ENCODE measurements at regions not wholly inside any gene's neighbourhood (a gene's known extent, or its start where the extent isn't known, plus 50 kb on each side); places are given as distances from the start of the nearest gene placed in this dataset.
"Not testable (repeated sequence)": the region's sequence is repeated elsewhere in the genome, so short reads cannot be mapped to it uniquely, and the experiment has no call there.

- DNase-seq (ENCODE audit: insufficient read length, low spot score), result no peak
- FAIRE-seq, result no peak
- TF ChIP-seq SPI1 (IDR thresholded peaks at IDR 0.05; ENCODE audit: low read depth, low read length), result no peak
- TF ChIP-seq POLR2AphosphoS5 (IDR thresholded peaks at IDR 0.05; ENCODE audit: low read depth, low read length), result no peak
- no peak for TF ChIP-seq POLR2A (IDR thresholded peaks at IDR 0.05; ENCODE audit: low read depth, low read length)
Observed at GRCh38 chr17:5962371-5962770, 107.8 kb upstream of the WSCD1 start.

- FAIRE-seq (no peak), DNase-seq (ENCODE audit: insufficient read length, low spot score) (no peak)
- TF ChIP-seq TAF1 (IDR thresholded peaks at IDR 0.05; ENCODE audit: low read depth, low read length), result no peak
- no peak for TF ChIP-seq PAX5 (IDR thresholded peaks at IDR 0.05; ENCODE audit: insufficient read depth, low read length, severe bottlenecking)
- no peak for TF ChIP-seq POLR2A (IDR thresholded peaks at IDR 0.05; ENCODE audit: low read depth, low read length)
- TF ChIP-seq SPI1 (IDR thresholded peaks at IDR 0.05; ENCODE audit: low read depth, low read length), result no peak
- TF ChIP-seq POLR2AphosphoS5 (IDR thresholded peaks at IDR 0.05; ENCODE audit: low read depth, low read length), result no peak
- TF ChIP-seq POU2F2 (IDR thresholded peaks at IDR 0.05; ENCODE audit: low read depth, low read length), result no peak
Observed at GRCh38 chr17:5971969-5972368, 98.2 kb upstream of the WSCD1 start.

DNA sequence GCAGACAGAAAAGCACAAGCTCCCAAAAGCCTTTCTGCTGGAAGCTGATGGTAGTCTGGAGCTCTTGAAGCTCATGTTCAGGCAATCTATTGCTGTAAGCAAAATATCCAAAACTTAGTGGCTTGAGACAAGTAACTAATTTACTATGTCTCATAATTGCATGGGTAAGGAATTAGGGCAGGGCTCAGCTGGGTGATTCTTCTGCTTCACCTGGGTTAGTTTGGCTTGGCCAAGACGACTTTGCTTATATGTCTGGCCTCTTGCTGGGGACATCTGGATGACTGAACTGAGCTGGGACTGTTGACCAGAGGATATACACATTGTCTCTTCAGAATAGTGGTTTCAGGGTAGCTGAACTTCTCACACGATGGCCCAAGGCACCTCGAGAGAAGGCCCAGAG is 96.8 kb upstream of the WSCD1 start:
- no peak for TF ChIP-seq POLR2AphosphoS5 (IDR thresholded peaks at IDR 0.05; ENCODE audit: low read depth, low read length)
- TF ChIP-seq POU2F2 (IDR thresholded peaks at IDR 0.05; ENCODE audit: low read depth, low read length), result no peak
- TF ChIP-seq SPI1 (IDR thresholded peaks at IDR 0.05; ENCODE audit: low read depth, low read length), result no peak
- no peak for TF ChIP-seq PAX5 (IDR thresholded peaks at IDR 0.05; ENCODE audit: insufficient read depth, low read length, severe bottlenecking)
- no peak for TF ChIP-seq TAF1 (IDR thresholded peaks at IDR 0.05; ENCODE audit: low read depth, low read length)
- no peak for TF ChIP-seq POLR2A (IDR thresholded peaks at IDR 0.05; ENCODE audit: low read depth, low read length)
- DNase-seq (ENCODE audit: insufficient read length, low spot score) (no peak), FAIRE-seq (no peak)

DNA sequence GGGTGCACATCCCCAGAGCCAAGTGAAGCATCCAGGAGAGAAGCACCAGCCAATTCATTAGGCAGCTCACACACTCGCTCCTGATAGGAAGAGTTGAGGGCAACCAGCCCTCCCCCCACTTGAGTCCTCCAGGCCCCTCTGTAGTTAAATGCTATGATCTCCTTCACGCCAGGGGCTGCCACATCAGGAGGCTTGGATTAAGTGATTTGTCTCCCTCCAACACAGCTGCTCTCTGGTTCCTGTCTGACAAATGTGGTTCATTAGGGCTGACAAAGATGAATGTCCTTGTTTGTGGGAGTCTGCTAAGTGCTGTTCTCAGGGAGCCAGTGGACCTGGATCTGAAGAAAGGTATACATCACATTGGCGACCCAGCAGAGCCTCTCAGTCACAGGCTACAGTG is 94.5 kb upstream of the WSCD1 start:
- DNase-seq (ENCODE audit: insufficient read length, low spot score) (no peak), FAIRE-seq (no peak)
- TF ChIP-seq POLR2A (IDR thresholded peaks at IDR 0.05; ENCODE audit: low read depth, low read length) (no peak), PAX5 (IDR thresholded peaks at IDR 0.05; ENCODE audit: insufficient read depth, low read length, severe bottlenecking) (no peak), SPI1 (IDR thresholded peaks at IDR 0.05; ENCODE audit: low read depth, low read length) (no peak), POLR2AphosphoS5 (IDR thresholded peaks at IDR 0.05; ENCODE audit: low read depth, low read length) (no peak), POU2F2 (IDR thresholded peaks at IDR 0.05; ENCODE audit: low read depth, low read length) (no peak), TAF1 (IDR thresholded peaks at IDR 0.05; ENCODE audit: low read depth, low read length) (no peak)

GRCh38 chr17:5976251-5976650 is 93.9 kb upstream of the WSCD1 start:
- DNase-seq (ENCODE audit: insufficient read length, low spot score) (no peak), FAIRE-seq (no peak)

GRCh38 chr17:5978496-5978895 is 91.7 kb upstream of the WSCD1 start:
- no peak for TF ChIP-seq TAF1 (IDR thresholded peaks at IDR 0.05; ENCODE audit: low read depth, low read length)
- TF ChIP-seq POU2F2 (IDR thresholded peaks at IDR 0.05; ENCODE audit: low read depth, low read length), result no peak
- TF ChIP-seq PAX5 (IDR thresholded peaks at IDR 0.05; ENCODE audit: insufficient read depth, low read length, severe bottlenecking), result no peak
- TF ChIP-seq POLR2AphosphoS5 (IDR thresholded peaks at IDR 0.05; ENCODE audit: low read depth, low read length), result no peak
- no peak for TF ChIP-seq POLR2A (IDR thresholded peaks at IDR 0.05; ENCODE audit: low read depth, low read length)
- DNase-seq (ENCODE audit: insufficient read length, low spot score) (no peak), FAIRE-seq (no peak)

More at GRCh38 chr17:5976251-5976650, 93.9 kb upstream of the WSCD1 start:
- TF ChIP-seq SPI1 (IDR thresholded peaks at IDR 0.05; ENCODE audit: low read depth, low read length) (no peak), TAF1 (IDR thresholded peaks at IDR 0.05; ENCODE audit: low read depth, low read length) (no peak), POLR2A (IDR thresholded peaks at IDR 0.05; ENCODE audit: low read depth, low read length) (no peak), POU2F2 (IDR thresholded peaks at IDR 0.05; ENCODE audit: low read depth, low read length) (no peak), POLR2AphosphoS5 (IDR thresholded peaks at IDR 0.05; ENCODE audit: low read depth, low read length) (no peak), PAX5 (IDR thresholded peaks at IDR 0.05; ENCODE audit: insufficient read depth, low read length, severe bottlenecking) (no peak)

DNA sequence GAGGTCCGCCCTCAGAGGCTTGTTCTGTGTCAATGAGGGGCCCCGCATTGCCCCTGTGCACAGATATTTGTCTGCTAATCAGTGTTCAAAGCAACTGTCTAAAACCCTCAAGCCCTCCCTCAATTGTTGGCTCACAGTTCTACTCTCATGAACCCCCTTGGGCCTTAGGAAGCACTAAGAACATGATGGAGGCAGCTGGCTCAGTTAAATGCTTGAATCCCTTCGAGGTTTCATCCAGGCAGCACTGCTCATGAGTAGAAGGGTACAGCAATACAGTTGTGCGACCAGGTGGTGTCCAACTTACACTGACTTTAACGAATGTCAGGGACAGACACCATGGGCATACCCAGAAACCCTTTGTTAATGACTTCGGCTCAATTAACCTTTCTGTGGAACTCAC is 89.2 kb upstream of the WSCD1 start:
- no peak for TF ChIP-seq TAF1 (IDR thresholded peaks at IDR 0.05; ENCODE audit: low read depth, low read length)
- TF ChIP-seq POLR2A (IDR thresholded peaks at IDR 0.05; ENCODE audit: low read depth, low read length), result no peak
- no peak for TF ChIP-seq POU2F2 (IDR thresholded peaks at IDR 0.05; ENCODE audit: low read depth, low read length)
- TF ChIP-seq PAX5 (IDR thresholded peaks at IDR 0.05; ENCODE audit: insufficient read depth, low read length, severe bottlenecking), result no peak
- TF ChIP-seq SPI1 (IDR thresholded peaks at IDR 0.05; ENCODE audit: low read depth, low read length), result no peak
- no peak for TF ChIP-seq POLR2AphosphoS5 (IDR thresholded peaks at IDR 0.05; ENCODE audit: low read depth, low read length)
- DNase-seq (ENCODE audit: insufficient read length, low spot score), result no peak
- FAIRE-seq, result no peak

- FAIRE-seq (no peak), DNase-seq (ENCODE audit: insufficient read length, low spot score) (no peak)
- TF ChIP-seq POU2F2 (IDR thresholded peaks at IDR 0.05; ENCODE audit: low read depth, low read length), result no peak
- no peak for TF ChIP-seq TAF1 (IDR thresholded peaks at IDR 0.05; ENCODE audit: low read depth, low read length)
- TF ChIP-seq PAX5 (IDR thresholded peaks at IDR 0.05; ENCODE audit: insufficient read depth, low read length, severe bottlenecking), result no peak
- TF ChIP-seq POLR2A (IDR thresholded peaks at IDR 0.05; ENCODE audit: low read depth, low read length), result no peak
- TF ChIP-seq SPI1 (IDR thresholded peaks at IDR 0.05; ENCODE audit: low read depth, low read length), result no peak
Observed at GRCh38 chr17:5986644-5987043, 83.5 kb upstream of the WSCD1 start.

- FAIRE-seq (no peak), DNase-seq (ENCODE audit: insufficient read length, low spot score) (no peak)
- TF ChIP-seq POLR2AphosphoS5 (IDR thresholded peaks at IDR 0.05; ENCODE audit: low read depth, low read length) (no peak), POLR2A (IDR thresholded peaks at IDR 0.05; ENCODE audit: low read depth, low read length) (no peak), SPI1 (IDR thresholded peaks at IDR 0.05; ENCODE audit: low read depth, low read length) (no peak), PAX5 (IDR thresholded peaks at IDR 0.05; ENCODE audit: insufficient read depth, low read length, severe bottlenecking) (no peak), POU2F2 (IDR thresholded peaks at IDR 0.05; ENCODE audit: low read depth, low read length) (no peak), TAF1 (IDR thresholded peaks at IDR 0.05; ENCODE audit: low read depth, low read length) (no peak)
Observed at GRCh38 chr17:6000426-6000825, 69.8 kb upstream of the WSCD1 start.

DNA sequence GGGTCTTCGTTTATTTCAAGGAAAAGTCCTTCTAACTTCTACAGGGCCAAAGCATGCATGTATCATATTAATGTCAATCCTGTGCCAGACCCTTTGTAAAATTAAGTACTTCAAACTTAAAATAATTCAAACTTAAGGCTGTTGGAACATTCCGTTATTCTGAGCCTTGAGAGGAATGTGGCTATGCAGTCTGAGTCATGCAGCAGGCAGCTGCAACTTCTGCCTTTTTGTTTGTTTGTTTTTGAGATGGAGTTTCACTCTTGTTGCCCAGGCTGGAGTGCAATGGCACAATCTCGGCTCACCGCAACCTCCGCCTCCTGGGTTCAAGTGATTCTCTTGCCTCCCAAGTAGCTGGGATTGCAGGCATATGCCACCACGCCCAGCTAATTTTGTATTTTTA is 67.0 kb upstream of the WSCD1 start:
- not testable (repeated sequence) for FAIRE-seq; DNase-seq (ENCODE audit: insufficient read length, low spot score)
